HS-27A (cell line): ENCODE measurements at regions not wholly inside any gene's neighbourhood (a gene's known extent, or its start where the extent isn't known, plus 50 kb on each side); places are given as distances from the start of the nearest gene placed in this dataset.
A peak's percentile ranks its signal among the peaks of the same experiment; 100 is the strongest.
"Not testable (repeated sequence)": the region's sequence is repeated elsewhere in the genome, so short reads cannot be mapped to it uniquely, and the experiment has no call there.

Experiments used
- DNase-seq: peaks from one replicate; pipeline ENCODE4 v3.0.0-alpha.2; 2012; ENCODE audit warnings: low read depth, missing footprints

DNA sequence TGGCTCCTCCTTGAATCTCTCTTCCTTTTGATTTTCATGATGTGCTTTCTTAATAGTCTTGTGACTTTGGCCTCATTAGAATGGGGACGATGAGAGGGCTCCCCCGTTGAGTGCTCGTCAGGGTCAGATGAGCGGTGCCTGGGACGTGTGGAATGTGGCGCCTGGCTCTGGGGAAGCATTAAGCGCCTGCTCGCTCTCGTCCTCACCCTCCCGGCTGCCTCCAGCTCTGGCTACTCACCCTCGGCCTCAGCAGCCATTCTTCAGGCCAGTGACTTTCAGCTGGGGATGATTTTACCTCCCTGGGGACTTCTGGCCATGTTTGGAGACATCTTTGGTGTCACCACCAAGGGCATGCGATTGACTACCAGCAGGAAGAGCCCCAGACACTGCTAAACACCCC is 69.7 kb downstream of the RPS6KA4 start:
- DNase-seq: no peak

DNA sequence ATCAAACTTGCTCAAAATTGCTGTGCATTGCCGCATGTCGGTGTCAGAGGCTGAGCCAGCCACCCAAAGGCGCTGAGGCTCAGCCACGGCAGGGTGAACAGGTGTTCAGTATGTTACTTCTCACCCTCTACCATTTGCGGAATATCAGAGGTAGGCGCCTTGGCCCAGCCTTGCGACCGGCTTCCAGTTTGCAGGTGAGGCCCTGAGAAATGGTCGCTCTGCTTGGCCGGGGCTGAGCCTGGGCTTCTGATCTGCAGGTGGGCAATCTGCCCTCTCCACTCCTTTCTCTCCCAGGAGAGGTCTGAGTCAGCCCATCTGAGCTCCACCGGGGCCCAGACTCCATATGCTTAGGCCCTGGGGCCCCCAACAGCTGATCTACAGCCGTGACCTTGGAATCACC is 71.0 kb downstream of the RPS6KA4 start:
- no peak for DNase-seq

DNA sequence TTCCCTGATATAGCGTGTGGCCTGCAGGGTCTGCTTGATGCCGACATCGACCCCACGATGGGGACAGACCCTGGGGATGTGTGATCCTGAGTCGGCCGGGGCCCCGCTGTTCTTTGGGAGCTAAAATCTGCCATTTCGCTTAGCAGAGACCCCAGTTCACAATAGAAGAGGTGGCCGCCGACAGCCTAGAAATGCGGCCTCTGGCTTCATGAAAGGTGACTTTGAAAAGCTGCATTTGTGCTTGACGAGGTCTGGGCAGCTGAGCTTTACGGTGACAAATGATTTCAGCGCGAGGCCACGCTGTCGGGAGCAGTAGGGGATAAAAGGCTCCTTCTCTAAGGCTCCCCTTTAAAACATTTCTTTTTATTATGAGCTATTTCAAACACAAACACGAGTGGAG is 71.7 kb downstream of the RPS6KA4 start:
- DNase-seq: no peak

DNA sequence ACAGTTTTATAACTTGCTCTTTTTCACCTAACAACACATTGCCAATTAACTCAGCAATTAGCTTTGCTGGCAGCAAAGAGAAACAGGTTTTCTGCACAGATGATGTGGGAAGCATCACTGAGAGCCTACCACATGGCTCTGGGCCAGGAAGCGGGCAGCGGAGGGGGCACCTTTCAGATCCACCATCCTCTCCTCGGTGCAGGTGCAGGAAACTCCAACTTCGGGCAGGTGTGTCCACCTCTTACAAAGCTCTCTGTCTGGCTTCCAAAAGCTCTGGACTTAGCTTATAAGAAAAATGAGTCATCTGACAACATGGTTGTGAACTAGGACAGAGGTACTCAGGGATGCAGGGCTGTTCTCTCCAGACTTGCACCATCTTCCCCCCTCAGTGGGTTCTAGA is 77.0 kb downstream of the RPS6KA4 start:
- no peak for DNase-seq

DNA sequence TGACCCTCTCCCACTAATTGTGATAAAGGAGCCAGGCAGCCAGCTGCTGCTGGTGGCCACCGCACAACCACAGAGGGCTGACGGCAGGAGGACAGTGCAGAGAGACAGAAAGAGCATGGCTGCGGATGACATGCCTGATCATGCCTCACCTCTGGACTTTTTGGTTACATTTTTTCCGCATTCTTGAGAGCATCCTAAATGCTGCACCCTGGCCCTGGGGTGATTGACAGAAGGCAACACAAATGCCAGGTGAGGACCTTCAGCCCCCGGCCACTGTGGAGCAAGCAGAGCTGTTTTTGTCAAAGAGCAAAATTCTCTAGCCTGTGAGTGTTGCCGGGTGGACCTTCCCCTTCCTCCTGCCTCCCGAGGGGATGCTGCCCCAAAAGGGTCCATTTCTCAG is 78.5 kb downstream of the RPS6KA4 start:
- no peak for DNase-seq

DNA sequence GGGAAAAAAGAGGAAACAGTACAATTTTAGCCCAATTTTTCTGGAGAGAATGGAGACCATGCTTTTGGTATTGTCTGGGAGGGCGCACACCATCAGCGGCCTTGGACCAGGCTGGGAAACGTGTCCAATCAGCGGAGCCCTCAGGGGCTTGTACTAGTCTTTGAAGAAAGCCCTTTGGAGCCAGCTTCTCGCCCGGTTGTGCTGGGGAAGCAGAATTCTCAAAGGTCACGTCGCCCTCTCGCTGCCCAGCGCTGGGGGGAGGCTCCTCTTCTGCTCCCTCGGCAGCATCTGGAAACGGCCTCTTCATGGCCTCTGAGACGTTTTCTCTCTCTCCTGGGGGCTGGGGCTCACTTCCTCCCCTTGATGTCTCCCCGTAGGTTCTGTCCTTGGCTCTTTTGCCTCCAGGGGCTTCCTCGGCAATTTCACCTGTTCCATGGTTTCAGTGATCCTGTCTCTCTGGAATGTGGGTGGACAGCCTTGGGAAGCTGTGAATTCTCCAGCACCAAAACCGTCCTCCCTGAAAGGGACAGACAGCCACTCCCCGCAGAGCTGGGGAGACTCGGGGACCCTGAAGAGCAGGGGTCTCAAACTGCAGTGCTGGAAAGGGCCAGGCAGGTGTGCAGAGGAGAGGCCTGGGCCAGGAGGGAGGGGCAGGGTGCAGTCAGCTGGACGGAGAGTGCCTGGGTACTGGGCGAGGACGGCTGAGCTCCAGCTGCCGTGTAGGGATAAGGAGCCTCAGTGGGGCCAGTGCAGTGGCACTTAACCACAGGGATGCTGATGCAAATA is 80.2 kb downstream of the RPS6KA4 start:
- no peak for DNase-seq

DNA sequence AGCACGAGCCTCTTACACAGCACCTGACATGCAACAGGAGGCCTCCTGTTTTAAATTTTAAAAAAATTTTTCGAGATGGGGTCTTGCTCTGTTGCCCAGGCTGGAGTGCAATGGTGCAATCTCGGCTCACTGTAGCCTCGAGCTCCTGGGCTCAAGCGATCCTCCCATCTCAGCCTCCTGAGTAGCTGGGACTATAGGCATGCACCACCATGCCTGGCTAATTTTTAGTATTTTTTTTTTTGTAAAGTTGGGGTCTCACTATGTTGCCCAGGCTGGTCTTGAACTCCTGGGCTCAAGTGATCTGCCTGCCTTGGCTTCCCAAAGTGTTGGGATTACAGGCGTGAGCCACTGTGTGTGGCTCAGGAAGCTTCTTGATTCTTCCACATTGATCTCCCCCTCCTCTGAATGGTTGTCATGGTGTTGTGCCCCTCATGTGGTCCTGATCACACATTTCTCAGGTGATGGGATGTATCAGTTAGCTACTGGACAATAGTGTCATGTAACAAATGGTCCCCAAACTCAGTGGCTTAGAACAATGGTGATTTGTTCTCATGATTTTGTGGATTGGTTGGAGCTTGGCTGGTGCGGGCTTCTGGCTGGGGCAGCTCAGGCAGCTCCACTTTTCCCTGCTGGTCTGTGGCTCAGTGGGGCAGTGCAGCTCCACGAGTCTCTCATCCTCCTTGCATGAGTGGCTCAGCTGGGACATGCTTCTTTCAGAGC is 81.0 kb downstream of the RPS6KA4 start:
- DNase-seq: not testable (repeated sequence)

DNA sequence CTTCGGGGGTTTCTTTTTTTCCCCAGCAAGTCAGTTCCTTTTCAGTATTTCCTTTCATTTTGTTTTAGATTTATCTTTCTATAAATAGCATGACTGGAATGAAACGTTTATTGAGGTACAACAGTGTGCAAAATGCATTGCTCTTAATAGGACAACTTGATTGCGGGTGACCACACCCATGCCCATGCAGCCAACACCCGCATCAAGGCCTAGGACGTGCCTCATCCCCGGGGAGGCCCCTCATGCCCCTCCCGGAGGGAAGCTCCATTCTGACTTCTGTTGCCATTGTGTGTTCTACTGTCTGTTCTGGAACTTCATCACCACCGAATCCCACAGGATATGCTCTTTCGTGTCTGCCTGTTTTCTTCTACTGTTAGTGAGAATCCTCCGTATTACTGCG is 82.2 kb downstream of the RPS6KA4 start:
- no peak for DNase-seq

DNA sequence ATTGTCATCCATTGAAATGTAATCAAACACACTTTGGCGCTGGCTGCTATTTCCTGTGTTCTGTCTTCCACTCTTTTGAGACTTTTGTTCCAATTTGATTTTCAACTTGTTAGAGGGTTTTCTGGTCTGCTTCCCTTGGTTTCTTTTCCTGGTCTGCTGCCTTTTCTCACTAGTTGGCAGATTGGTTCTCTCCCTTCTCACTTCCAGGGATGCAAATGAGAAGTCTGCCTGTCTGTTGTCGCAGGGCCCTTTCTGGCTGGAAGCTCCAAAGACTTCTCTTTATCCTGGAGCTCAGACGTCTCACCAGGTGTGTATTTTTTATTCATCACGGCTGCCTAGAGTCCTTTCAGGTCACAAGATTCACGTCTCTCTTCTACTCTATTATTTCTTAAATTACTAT is 84.0 kb downstream of the RPS6KA4 start:
- no peak for DNase-seq

DNA sequence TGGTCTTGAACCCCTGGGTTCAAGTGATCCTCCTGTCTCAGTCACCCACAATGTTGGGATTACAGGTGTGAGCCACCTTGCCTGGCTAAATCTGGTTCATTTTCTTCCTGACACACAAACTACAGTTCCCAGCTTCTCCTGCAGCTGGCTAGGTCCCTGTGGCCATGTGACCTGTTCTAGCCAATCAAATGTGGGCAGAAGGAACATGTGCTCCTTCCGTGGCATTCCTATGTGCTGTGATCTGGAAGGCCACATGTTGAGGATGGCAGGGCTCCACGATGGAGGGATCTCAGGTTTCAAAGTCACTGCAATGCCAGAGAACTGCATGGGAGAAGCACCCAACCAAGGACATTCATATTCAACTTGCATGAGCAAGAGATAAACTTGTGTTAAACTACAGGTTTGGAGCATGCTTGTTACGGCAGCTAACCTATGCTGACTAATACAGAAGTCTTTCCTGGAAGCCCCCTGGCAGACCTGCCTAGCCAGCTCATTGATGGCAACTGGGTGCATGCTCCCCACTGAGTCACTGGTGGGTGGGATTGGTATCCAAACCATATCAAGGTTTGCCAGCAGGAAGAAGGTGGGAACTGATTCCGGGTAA is 86.0 kb downstream of the RPS6KA4 start:
- DNase-seq: peak; percentile 15

DNA sequence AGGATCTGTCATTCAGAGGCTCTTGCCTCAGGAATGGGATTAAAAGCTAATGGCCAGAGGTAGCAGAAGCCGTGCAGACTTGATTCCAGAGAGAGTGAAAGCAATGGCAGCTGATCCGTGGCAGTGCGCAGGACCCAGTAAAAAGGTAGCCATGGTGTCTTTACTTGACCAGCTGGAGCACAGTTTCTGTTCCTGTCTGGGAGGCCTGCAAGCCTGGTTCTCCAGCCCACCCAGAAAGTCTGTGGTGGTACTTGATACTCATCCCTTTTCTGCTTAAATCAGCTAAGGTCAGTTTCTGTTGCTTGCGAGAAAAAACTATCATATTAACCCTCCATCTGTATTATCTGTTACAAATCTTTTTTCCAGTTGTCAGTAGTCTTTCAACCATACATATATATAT is 86.7 kb downstream of the RPS6KA4 start:
- no peak for DNase-seq

DNA sequence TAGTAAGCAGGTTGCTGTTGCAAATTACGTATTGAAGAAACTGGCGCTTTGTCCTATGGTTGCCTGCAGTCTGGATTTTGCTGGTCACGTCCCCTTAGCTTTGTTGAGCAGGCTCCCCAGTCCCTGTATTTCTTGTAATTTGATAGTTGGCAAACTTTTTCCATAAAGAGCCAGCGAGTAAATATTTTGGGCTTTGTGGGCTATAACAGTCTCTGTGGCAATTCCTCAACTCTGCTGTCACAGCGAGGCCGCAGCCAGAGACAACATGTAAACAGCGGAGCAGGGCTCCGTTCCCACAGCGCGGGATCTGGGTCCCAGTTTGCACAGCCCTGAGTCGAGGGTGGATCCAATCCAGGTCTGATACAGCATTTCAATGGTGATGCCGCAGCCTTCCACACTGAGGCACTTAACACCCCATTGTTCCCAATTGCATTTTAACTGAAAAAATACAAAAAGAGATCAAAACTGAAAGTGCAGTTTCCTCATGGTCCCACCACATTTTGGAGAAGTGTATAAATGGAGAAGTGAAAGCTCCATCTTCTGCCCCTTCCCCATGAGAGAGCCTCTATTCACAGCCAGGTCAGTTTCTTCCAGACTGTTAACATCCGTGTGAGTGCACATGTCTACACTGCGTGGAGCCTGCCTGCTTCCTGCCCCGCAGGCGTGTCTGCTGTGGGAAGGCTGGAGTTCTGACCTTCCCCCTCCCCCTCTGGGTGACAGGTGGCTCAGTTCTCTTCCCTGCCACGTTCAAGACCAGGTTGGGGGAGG is 89.1 kb downstream of the RPS6KA4 start:
- no peak for DNase-seq

DNA sequence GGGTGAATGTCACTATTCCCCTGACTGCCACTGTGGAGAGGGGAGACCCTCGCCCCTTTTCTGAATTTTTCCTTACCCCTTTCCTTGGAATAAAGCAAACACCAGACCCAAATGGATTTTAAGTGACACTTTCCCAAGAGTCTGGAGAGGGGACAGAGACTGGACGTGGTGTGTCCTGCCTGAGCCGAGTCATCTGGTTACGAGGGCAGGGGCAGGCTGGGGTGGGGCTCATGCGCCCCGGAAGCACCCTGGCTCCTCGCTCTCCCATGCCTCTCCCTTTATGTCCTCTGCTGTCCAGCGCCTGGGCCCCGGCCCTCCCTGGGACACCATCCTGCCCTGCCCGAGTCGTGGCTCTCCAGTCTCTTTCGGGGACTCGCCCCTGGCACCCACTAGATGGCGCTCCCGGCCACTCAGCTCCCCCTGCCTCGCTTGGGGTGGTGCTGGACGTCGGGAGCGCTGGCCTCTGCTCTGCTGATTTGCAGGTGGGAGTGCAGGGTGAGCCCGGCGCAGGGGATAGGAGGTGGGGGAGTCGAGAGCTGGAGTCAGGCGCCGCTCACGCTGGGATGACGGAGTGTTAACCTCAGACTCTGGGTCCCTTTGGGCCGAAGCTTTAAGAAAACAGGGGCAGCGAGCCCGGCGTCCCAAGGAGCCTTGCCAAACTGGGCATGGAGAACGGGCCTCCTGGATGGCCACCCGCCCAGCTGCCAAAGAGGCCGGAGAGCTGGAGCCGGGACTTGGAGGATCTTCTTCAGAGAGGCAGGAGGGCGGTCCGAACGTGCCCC is 89.8 kb downstream of the RPS6KA4 start:
- peak; percentile 60 for DNase-seq

DNA sequence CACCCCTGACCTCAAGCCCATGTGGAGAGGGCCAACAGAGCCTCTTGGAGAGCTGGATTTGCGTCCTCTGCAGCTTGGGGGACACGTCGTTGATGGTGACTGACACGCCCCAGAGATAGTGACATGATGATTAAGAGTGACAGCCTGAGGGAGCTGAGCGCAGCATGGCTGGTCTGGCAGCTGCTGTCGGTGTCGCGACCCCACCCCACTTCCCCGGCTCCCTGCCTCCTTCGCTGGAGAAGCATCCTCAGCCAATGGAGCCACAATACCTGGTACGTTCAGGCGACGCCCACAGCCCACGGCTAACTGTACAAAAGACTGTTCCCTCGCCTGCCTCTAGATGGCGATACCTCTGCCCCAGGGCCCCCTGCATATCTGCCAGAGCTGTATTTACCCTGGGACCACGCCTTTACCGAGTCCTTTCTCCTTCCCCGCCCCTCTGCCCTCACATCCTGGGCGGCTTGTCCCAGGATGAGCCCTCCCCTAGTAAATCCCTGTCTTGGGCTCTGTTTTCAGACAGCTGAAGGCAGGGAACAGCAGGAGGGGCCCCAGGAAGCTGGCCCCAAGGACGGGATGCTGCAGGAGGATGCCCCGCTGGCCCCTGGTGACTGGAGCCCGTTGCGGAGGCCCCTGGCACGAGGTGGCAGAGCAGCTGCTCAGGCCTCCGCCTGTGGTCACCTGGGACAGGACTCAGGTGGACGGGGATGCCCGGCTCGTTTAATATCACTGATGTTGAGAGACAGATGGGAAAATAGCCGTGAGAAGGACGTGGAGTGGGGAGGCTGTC is 90.6 kb downstream of the RPS6KA4 start:
- peak; percentile 40 for DNase-seq

DNA sequence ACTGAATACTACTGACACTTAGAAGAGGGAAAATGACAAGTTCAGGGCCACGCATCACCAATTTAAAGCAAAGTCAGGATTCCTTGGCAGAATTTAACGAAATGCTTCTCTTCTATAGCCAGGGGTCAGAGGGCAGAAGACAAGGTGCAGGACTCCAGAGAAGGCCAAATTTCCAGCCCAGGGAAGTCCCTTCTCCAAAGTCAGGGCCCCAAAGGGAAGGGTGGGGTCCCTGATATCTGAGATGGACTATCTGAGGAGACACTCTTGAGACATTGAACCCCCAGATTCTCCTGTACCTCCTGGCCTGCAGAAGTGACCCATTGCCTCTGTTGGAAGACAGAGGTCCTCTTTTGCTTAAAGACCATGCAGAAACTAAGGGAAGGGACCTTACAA is 91.2 kb downstream of the RPS6KA4 start:
- no peak for DNase-seq

DNA sequence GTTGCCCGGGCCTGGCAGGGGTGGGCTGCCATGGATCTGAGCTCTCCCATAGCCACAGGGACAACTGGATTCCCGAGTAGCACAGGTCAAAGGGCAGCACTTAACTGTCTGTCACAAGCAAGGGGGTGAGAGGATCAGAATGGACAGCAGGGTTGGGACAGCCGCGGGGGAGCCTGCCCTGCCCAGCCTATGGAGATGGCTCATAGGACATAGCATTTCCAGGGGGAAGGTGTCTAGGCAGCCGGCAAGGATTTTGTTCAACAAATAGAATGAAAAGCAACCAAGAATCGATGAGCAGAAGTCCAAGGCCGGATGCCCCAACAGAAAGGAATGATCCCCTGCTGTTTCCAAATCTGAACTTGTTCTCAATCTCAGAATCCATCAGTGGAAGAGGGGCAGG is 92.9 kb downstream of the RPS6KA4 start:
- no peak for DNase-seq

DNA sequence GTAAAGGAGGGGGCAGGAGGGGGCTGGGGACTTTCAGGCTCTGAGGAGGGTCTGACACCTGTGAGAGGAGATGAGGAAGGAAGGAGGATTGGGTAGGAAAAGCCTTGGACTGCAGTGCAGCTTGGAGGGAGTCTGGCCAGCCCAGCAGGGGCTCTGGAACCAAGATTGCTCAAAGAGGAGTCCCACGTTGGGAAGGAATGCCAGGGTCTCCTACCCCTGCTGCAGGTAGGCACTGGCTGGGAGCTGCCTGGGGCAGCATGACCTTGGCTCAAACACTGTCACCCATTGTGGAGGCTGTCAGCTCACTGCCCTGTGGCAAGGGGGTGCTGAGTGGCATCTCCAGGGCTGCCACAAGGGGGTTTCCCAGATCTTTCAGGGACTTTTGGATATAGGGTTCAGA is 94.5 kb downstream of the RPS6KA4 start:
- DNase-seq: no peak

DNA sequence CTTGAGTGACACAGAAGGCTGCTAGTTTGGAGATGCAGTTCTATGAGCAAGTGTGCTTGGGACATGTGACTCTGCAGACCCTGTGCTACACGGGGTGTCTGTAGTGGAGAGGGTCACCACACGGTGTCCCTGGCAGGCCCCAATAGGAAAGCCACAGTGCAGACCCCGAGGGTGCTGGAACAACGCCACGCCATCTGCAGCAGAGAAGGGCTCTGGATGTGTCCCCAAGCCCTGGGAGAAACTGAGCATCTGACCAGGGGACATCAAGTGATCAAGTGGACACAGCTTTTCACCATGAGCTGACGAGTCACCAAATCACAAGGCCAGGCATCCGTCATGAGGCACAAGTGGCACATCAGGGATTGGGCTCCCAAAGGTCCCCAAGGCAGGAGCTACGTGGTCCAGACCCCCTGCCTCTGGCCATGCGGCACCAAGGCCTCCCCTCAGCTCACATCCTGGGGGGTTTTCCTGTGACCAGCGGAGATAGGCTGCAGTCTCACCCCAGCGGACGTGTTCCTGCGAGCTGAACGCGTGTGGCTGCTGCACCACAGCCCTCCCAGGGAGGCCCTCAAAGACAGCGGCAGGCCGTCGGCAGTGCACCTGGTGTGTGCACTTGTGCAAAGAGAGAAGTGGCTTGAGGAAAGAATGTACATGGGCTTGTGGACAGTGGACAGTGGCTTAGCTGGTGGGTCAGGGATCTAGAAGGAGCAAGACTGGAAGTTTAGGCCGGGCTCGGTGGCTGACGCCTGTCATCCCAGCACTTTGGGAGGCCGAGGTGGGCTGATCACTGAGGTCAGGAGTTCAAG is 96.7 kb downstream of the RPS6KA4 start:
- DNase-seq: no peak

DNA sequence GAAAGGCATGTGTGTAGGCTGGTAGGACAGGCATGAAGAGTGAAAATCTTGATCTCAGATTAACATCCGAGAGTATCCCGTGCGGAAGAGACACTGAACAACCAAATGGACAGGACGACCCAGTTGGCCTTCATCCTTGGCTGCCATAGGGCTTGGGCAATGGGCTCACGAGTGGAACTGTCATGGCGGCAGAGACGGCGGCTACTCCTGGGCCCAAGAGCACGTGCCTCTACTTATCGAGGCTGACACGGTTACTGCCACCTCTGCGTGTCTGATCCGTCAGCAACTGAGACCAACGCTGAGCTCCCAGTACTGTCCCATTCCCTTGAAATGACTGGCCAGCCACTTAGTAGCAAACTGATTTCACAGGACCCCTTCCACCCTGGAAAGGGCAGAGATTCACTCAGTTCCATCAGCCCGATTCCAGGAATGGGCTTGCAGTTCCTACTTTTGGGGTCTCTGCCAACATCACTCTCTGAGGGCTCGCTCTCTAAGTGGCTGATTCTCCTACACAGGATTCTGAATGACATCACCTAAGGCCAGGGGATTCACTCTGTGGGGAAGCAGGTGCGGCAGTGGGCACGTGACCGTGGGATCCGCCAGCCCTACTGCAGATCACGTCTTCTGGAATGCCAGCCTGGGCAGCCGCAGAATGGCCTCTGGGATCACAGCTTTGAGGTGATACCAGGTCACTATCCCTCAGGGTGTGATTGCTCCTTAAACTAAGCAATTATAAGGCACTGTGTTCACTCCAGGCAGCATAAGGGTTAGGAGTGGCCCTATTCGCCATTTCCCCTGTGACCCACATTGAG is 97.8 kb downstream of the RPS6KA4 start:
- no peak for DNase-seq
